BE2C (cell line): ENCODE measurements at regions not wholly inside any gene's neighbourhood (a gene's known extent, or its start where the extent isn't known, plus 50 kb on each side); places are given as distances from the start of the nearest gene placed in this dataset.
"Not testable (repeated sequence)": the region's sequence is repeated elsewhere in the genome, so short reads cannot be mapped to it uniquely, and the experiment has no call there.

ENCODE experiments used
- DNase-seq: peaks from one replicate; pipeline ENCODE4 v3.0.0-alpha.2; 2020
- H3K27me3 ChIP-seq: fragments of 250-450 bp; sonication (Bioruptor Pico); 2 replicates; pipeline ENCODE4 v1.5.1; 2020; ENCODE audit warnings: mild to moderate bottlenecking
- H3K36me3 ChIP-seq: fragments of 250-450 bp; sonication (Bioruptor Pico); 2 replicates; pipeline ENCODE4 v1.5.1; 2020; ENCODE audit warnings: mild to moderate bottlenecking
- H3K4me1 ChIP-seq: fragments of 250-450 bp; sonication (Bioruptor Pico); 2 replicates; pipeline ENCODE4 v1.5.1; 2020
- H3K4me3 ChIP-seq: 2 replicates; pipeline ENCODE4 v1.5.1; 2011; ENCODE audit warnings: low read depth, low read length
- H3K9me3 ChIP-seq: fragments of 250-450 bp; sonication (Bioruptor Pico); 2 replicates; pipeline ENCODE4 v1.5.1; 2020
- CTCF ChIP-seq: IDR thresholded peaks from 2 replicates; pipeline ENCODE4 v1.5.1; 2012; ENCODE audit warnings: mild to moderate bottlenecking, low read depth, low read length

DNA sequence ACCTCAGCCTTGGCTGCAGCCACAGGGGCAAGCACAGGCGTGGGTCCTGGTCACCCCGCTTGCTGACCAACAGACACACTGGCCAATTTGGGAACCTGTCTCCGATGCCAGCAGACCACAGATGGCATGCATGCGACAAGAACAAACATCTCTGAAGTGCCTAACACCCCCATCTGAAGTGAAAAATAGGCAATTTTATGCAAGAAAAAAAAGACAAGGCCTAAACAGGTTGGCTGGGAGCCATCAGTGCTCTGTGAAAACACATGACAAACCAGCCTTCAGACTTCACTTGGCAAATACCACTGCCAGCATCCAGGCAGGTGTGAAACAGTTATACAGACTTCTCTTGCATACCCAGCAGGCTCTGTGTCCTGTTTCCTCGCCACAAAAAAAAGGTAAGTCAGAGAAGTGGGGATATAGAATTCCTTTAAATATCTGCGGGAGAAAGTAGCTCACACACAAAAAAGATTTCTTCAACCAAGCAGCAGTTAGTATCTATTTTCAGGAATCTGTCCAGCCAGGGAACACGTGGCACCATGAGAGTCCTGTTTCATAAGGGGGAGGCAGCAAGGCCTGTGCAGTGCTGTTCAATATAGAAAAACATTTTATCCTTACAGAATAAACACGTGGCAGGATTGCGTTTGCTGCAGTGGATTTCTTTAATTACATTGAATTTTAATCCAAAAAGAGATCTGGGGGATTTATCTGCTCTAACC is 293.4 kb upstream of the MKLN1 start:
- Histone ChIP-seq H3K9me3 (no peaks in the 10 kb centered on the region), H3K27me3 (no peaks in the 10 kb centered on the region), H3K4me3 (no peak overlapping the region), H3K36me3 (no peaks in the 10 kb centered on the region; the same call in none of the 2 replicates), H3K4me1 (no peaks in the 10 kb centered on the region)
- DNase-seq = no peak
- no peak for TF ChIP-seq CTCF

- Histone ChIP-seq H3K27me3 (no peaks in the 10 kb centered on the region), H3K36me3 (no peaks in the 10 kb centered on the region; the same call in none of the 2 replicates), H3K4me3 (no peak overlapping the region), H3K9me3 (no peaks in the 10 kb centered on the region), H3K4me1 (no peaks in the 10 kb centered on the region)
- DNase-seq = no peak
- no peak for TF ChIP-seq CTCF
Observed at GRCh38 chr7:131035088-131035770, 292.4 kb upstream of the MKLN1 start.

GRCh38 chr7:131038153-131038552 is 289.5 kb upstream of the MKLN1 start:
- TF ChIP-seq CTCF = no peak
- Histone ChIP-seq H3K27me3 (no peaks in the 10 kb centered on the region), H3K4me3 (no peak overlapping the region), H3K9me3 (no peaks in the 10 kb centered on the region), H3K36me3 (no peaks in the 10 kb centered on the region; the same call in none of the 2 replicates), H3K4me1 (no peaks in the 10 kb centered on the region)
- DNase-seq = no peak

DNA sequence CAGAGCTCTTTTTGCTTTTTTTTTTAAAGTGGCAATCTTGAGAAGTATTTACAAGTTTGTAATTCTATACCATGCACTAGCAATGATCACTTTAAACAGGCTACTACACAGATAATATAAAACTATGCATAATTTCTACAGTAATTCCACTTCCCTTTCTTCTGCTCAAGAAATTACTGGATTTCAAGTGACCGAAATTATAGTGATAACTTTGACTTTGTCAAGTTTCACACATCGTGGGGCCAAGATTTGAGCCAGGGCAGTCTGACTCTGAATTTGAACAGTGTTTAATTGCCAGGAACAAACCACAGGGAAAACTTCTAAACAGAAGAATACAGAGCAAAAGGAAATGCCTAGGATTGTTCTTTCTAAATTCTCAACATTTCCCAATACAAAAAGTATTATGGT is 288.3 kb upstream of the MKLN1 start:
- H3K4me3 ChIP-seq = no peak overlapping the region
- TF ChIP-seq CTCF = no peak
- no peaks in the 10 kb centered on the region for H3K4me1 ChIP-seq
- H3K9me3 ChIP-seq = no peaks in the 10 kb centered on the region
- H3K36me3 ChIP-seq = no peaks in the 10 kb centered on the region; the same call in none of the 2 replicates
- no peak for DNase-seq
- H3K27me3 ChIP-seq = no peaks in the 10 kb centered on the region

DNA sequence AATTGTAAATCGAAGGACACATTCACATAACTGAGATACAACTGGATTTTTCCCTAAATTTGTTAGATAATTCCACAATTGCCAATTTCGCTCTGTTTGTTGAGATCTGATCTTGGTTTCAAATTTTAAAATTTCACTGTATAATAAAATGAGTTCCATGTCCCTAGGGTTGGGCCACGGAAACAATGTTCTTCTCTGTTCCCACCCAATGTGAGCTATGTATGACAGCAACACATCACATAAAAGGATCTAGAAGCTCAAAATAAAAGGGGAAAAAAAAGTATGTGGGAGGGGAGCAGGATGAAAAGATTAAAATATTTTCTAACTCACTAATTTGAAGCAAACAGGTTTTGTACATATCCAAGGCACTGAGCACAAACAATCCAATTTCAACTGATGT is 287.8 kb upstream of the MKLN1 start:
- Histone ChIP-seq H3K4me3 (no peak overlapping the region), H3K27me3 (no peaks in the 10 kb centered on the region), H3K9me3 (no peaks in the 10 kb centered on the region), H3K36me3 (no peaks in the 10 kb centered on the region; the same call in none of the 2 replicates), H3K4me1 (no peaks in the 10 kb centered on the region)
- no peak for TF ChIP-seq CTCF
- DNase-seq = no peak

GRCh38 chr7:131040467-131040932 is 287.2 kb upstream of the MKLN1 start:
- H3K4me3 ChIP-seq = no peak overlapping the region
- H3K27me3 ChIP-seq = no peaks in the 10 kb centered on the region
- H3K9me3 ChIP-seq = no peaks in the 10 kb centered on the region
- peak; percentile 63 for DNase-seq
- no peaks in the 10 kb centered on the region; the same call in none of the 2 replicates for H3K36me3 ChIP-seq
- TF ChIP-seq CTCF = peak; percentile 98
- H3K4me1 ChIP-seq = no peaks in the 10 kb centered on the region

DNA sequence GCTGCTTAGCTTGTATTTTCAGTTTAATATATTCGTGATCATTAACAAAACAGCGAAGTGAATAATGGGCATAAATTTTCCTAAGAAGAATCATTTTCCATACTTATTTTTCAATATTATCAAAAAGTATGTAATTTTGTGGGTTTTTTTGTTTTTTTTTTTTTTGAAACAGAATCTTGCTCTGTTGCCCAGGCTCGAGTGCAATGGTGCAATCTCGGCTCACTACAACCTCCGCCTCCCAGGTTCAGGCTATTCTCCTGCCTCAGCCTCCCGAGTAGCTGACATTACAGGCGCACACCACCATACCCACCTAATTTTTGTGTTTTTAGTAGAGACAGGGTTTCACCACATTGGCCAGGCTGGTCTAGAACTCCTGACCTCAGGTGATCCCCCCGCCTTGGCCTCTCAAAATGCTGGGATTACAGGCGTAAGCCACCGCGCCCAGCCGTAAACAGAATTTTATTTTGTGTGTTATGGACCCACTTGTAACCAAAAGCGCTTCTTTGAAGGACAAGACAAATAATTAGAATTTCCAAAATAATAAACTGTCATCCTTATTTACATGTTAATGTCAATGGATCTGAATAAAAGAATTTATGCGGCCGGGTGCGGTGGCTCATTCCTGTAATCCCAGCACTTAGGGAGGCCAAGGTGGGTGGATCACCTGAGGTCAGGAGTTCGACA is 286.5 kb upstream of the MKLN1 start:
- not testable (repeated sequence) for H3K4me3 ChIP-seq, H3K9me3 ChIP-seq, H3K4me1 ChIP-seq

More for the DNA sequence above, 286.5 kb upstream of the MKLN1 start:
- not testable (repeated sequence) for H3K36me3 ChIP-seq, H3K27me3 ChIP-seq, DNase-seq
